ENCODE measurements at regions not wholly inside any gene's neighbourhood (a gene's known extent, or its start where the extent isn't known, plus 50 kb on each side); places are given as distances from the start of the nearest gene placed in this dataset.
"Not testable (repeated sequence)": the region's sequence is repeated elsewhere in the genome, so short reads cannot be mapped to it uniquely, and the experiment has no call there.

DNA sequence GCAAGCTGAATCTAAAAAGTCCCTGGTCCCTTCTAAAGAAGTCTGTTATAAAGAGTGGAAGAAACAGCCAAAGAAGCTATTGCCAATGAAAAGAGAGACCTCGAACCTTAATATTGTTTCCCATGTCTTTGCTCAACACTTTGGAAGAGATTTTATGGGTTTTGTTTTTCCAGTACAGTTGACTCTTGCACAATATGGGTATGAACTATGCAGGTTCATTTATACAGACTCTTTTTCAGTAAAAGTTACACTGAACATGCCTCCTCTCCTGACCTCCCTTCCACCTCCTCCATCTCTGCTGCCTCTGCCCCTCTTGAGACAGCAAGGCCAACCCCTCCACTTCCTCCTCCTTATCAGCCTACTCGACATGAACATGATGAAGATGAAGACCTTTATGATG lies 332.5 kb downstream of the SETD4 start:
- no peak for TF ChIP-seq JUND (IDR thresholded peaks at IDR 0.05; ENCODE audit: low read depth)
- DNase-seq (ENCODE audit: low read depth in 1 of 2, low spot score in 1 of 2) = no peak
- in situ Hi-C loops (cut with HindIII; ENCODE audit: low pct_unique_long_range_greater_than_20kb, low sequenced_read_pairs) = no loop called here

DNA sequence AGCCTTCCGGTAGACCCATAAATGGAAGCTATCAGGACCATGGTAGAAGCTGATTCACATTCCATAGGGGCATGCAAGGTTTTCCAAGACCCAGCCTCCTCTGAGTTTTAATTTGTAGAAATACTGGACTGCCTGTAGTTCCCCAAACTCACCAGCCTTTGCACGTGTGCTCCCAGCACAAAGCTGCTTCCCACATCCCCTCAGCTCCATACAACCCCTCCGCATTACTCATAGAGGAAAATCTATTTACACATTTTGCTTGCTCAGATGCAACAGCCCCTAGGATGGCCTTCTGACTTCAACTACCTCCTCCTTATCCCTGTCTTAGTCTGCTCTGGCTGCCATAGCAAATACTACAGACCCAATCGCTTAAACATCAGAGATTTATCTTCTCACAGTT lies 336.2 kb downstream of the SETD4 start:
- TF ChIP-seq JUND (IDR thresholded peaks at IDR 0.05; ENCODE audit: low read depth) = no peak
- in situ Hi-C loops (cut with HindIII; ENCODE audit: low pct_unique_long_range_greater_than_20kb, low sequenced_read_pairs) = no loop called here
- no peak for DNase-seq (ENCODE audit: low read depth in 1 of 2, low spot score in 1 of 2)

DNA sequence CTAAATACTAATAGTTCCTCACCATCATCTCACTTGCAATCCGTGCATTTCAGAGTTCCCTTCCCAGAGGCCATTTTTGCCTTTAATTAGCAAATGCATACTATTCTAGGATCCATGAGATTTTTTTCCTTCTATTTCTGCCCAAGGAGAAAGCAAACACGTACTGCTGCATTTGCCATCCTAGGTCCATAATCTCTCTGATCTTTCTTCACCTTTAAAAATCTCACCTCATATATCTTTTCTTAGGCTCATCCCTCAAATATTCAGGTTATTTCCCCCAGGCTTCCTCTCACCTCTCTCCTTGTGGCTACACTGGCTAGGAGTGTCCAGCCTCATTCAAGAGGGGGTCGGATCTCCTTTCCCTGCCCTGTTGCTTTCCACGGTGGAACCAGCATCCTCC lies 338.6 kb downstream of the SETD4 start:
- in situ Hi-C loops (cut with HindIII; ENCODE audit: low pct_unique_long_range_greater_than_20kb, low sequenced_read_pairs) = no loop called here
- TF ChIP-seq JUND (IDR thresholded peaks at IDR 0.05; ENCODE audit: low read depth) = no peak

DNA sequence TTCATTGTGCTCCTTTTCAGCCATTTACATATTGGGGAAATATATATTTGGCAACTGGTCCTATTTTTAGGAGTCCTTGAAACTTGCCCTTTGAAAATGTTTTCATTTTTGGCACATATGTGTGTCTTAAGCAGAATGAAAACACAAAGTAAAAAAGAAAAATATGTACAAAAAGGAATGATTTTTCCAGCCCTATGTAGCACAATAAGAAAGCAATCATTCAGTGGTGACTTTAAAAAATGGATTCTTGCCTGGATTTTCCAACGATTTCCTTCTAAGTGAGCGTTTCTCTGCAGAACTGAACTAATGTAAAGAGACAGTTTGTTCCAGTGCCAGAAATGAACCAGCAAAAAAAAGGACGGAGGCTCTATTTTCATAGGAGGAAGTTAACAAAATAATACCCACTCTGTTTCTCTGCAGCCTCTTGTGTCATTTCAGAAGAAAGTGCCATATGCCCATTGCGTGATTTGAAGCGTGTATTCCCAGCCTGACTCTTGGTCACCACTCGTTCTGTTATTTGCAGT lies 340.1 kb downstream of the SETD4 start:
- TF ChIP-seq JUND (IDR thresholded peaks at IDR 0.05; ENCODE audit: low read depth) = no peak
- in situ Hi-C loops (cut with HindIII; ENCODE audit: low pct_unique_long_range_greater_than_20kb, low sequenced_read_pairs) = no loop called here
- no peak for DNase-seq (ENCODE audit: low read depth in 1 of 2, low spot score in 1 of 2)

More for the DNA sequence above, 338.6 kb downstream of the SETD4 start:
- DNase-seq (ENCODE audit: low read depth in 1 of 2, low spot score in 1 of 2) = no peak

DNA sequence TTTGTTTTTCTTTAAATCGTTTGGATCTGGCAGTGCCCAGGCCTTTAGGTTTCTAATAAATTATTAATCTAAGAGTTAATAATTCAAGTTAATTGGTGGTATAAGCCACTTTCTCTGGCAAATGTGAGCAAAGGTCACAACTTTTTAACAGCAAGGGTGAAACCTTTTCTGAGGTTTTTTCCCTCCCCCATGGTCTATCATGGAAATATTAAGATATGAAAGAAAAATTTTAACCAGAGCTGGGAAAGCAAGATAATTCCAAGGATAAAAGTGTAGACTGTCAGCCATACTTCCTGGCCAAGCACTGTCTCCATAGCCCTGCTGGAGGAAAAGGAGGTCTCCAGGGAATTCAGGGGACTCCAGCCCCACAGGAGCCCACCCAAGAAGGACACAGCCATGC lies 341.2 kb downstream of the SETD4 start:
- DNase-seq (ENCODE audit: low read depth in 1 of 2, low spot score in 1 of 2) = no peak
- in situ Hi-C loops (cut with HindIII; ENCODE audit: low pct_unique_long_range_greater_than_20kb, low sequenced_read_pairs) = no loop called here
- no peak for TF ChIP-seq JUND (IDR thresholded peaks at IDR 0.05; ENCODE audit: low read depth)

DNA sequence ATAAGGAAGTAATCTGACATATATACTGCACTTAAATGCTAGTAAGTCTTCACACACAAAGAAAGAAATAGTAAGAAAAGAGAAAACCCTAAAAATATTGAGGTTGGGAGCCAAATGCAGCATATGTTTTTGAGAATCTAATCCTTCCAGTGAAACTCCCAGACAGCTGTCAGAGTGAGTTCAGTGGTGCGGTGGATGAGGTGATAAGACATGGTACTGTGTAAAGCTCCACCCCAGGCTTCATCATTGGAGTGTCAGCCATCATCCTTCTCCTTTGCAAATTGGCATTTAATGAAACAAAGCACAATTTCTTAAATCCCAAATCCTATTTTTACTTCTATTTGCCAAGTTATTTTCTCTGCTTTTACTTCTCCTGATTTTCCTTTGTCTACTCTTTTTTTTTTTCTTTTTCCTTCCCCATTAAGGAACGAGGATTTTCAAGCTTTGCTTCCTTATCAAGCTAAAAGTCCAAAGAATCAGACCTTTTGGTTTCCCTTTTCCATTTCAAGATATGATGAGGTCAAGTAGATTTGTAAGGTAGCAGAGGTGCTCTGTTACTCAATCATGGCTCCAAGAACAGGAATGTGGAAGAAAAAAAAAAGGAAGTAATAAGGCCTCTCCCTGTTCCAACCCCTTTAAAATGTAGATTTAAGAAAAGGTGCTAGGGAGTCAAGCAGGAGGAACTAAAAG lies 343.3 kb downstream of the SETD4 start:
- no peak for DNase-seq (ENCODE audit: low read depth in 1 of 2, low spot score in 1 of 2)
- in situ Hi-C loops (cut with HindIII; ENCODE audit: low pct_unique_long_range_greater_than_20kb, low sequenced_read_pairs) = no loop called here
- TF ChIP-seq JUND (IDR thresholded peaks at IDR 0.05; ENCODE audit: low read depth) = no peak

DNA sequence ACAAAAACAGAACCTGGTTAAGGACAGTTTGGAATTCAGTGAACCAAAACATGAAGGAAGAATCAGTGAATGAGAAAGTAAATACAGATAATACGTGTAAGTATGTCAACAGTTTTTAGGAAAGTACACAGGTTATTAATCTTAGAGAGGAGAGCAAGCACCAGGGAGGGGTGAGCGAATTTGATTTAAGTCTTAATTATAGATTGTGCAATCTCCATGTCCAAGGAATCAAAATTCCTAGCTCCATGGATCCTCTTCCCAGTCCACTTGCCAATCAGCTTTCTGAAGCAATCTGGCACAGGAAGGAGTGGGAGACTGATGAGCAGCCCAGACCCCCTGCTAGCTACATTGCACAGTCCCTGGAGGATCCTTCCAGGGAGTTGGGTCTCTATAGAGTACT lies 346.4 kb downstream of the SETD4 start:
- DNase-seq (ENCODE audit: low read depth in 1 of 2, low spot score in 1 of 2) = no peak
- in situ Hi-C loops (cut with HindIII; ENCODE audit: low pct_unique_long_range_greater_than_20kb, low sequenced_read_pairs) = no loop called here
- no peak for TF ChIP-seq JUND (IDR thresholded peaks at IDR 0.05; ENCODE audit: low read depth)

DNA sequence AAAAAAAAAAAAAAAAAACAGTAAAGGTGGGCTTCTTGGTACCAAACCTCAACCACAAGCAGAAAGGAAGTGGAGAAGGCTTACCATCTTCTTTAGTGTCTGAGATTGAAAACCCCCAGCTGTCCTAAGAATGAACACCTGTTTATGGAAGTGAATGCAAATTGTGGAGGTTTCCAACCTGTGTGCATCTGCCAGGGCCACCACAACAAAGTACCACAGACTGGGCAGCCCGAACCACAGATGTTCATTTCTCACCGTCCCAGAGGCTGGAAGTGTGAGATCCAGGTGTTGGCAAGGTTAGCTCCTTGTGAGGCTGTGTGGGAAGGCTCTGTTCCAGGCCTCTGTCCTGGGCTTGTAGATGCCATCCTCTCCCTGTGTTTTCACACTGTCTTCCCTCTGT lies 348.7 kb downstream of the SETD4 start:
- in situ Hi-C loops (cut with HindIII; ENCODE audit: low pct_unique_long_range_greater_than_20kb, low sequenced_read_pairs) = no loop called here
- no peak for DNase-seq (ENCODE audit: low read depth in 1 of 2, low spot score in 1 of 2)
- no peak for TF ChIP-seq JUND (IDR thresholded peaks at IDR 0.05; ENCODE audit: low read depth)

DNA sequence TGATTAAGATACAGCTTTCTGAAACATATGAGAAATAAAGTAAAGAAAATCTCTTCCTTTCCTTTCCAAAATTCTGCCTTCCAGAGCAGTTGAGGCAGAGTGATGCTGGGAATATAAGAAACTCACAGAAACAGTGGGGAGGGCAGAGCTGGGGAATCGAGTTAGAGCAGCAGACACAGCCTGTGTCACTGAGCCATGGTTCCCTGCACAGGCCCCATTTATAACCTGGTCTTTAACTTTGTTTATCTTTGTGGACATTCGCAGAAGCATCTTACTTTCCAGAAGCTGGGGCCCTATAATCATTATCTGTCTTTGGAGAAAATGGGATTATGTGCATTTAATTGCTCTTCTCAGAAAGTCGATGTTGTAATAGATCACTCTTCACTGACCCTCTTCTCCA lies 349.1 kb downstream of the SETD4 start:
- no peak for TF ChIP-seq JUND (IDR thresholded peaks at IDR 0.05; ENCODE audit: low read depth)
- in situ Hi-C loops (cut with HindIII; ENCODE audit: low pct_unique_long_range_greater_than_20kb, low sequenced_read_pairs) = no loop called here

DNA sequence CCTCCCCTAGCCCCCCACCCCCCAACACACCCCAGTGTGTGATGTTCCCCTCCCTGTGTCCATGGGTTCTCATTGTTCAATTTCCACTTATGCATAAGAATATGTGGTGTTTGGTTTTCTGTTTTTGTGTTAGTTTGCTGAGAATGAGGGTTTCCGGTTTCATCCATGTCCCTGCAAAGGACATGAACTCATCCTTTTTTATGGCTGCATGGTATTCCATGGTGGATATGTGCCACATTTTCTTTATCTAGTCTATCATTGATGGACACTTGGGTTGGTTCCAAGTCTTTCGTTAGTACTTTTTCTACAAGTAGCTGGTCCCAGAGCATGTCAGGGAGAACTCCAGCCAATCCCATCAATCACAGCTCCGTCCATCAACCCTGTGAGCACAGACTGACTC lies 350.3 kb downstream of the SETD4 start:
- DNase-seq (ENCODE audit: low read depth in 1 of 2, low spot score in 1 of 2); in situ Hi-C loops (cut with HindIII; ENCODE audit: low pct_unique_long_range_greater_than_20kb, low sequenced_read_pairs): not testable (repeated sequence)

More for the DNA sequence above, 349.1 kb downstream of the SETD4 start:
- no peak for DNase-seq (ENCODE audit: low read depth in 1 of 2, low spot score in 1 of 2)

DNA sequence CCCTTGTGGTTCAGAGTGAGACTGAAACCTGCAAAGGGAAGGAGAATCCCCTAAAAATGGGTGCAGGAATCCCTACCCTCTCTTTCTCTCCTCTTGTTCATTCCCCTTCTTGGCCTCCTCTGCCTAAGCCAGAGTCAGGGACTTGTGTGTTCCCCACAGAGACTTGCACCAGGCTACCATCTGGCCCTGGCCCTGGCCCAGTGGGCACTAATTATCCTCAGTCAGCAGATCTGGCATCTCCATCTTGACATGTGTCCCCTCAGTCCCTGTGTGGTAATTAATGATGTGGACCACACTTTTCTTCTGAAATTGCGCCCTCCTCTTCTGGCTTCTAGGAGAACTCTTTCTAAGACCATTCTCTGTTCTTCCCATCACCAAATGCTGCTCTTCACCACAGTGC lies 354.4 kb downstream of the SETD4 start:
- in situ Hi-C loops (cut with HindIII; ENCODE audit: low pct_unique_long_range_greater_than_20kb, low sequenced_read_pairs) = no loop called here
- TF ChIP-seq JUND (IDR thresholded peaks at IDR 0.05; ENCODE audit: low read depth) = no peak
- no peak for DNase-seq (ENCODE audit: low read depth in 1 of 2, low spot score in 1 of 2)

DNA sequence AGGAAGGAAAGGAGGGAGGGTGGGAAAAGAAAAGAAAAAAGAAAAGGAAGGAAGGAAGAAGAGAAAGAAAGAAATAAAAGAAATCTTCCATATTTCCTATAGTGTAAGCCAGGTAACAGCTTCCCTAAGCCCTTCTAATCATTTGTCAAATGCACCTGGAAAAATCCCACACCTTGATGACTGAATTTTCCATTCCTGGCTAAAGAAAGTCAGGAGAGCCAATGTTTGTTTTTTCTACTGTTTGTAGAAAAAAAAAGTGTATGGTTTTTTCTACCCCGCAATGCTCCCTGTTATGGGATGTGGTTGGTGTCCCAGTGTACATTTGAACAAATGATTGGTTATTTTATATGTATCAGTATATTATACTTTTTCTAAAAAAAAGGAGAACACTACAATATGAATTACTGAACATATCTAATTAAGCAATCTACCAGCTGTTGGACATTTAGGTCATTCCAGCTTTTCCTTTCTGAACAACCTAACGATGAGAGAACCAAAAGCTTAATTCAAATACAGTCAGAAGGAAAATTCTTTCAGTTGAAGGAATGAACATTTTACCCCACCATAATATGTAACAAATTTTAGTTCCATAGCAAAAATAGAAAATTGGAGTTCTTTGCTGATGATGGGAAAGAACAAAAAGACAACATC lies 355.0 kb downstream of the SETD4 start:
- TF ChIP-seq JUND (IDR thresholded peaks at IDR 0.05; ENCODE audit: low read depth) = no peak
- in situ Hi-C loops (cut with HindIII; ENCODE audit: low pct_unique_long_range_greater_than_20kb, low sequenced_read_pairs) = no loop called here
- no peak for DNase-seq (ENCODE audit: low read depth in 1 of 2, low spot score in 1 of 2)

DNA sequence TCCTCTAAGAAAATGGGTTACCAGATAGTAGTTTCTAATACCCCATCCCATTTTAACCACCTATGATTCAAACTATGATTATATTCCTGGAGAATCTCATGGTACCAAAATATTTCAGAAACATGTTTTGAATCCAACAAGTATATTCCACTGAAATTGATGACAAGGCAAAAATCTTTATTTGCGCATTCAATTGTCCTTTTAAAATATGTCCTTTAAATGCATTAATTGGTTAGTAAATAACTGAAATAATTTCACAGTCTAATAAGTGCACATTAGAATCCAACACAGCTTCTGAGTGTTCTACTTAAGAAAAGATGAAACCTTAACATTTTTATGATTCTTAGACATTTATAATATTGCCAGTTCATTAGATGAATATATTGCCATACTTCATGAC lies 356.6 kb downstream of the SETD4 start:
- TF ChIP-seq JUND (IDR thresholded peaks at IDR 0.05; ENCODE audit: low read depth) = no peak
- no peak for DNase-seq (ENCODE audit: low read depth in 1 of 2, low spot score in 1 of 2)
- in situ Hi-C loops (cut with HindIII; ENCODE audit: low pct_unique_long_range_greater_than_20kb, low sequenced_read_pairs) = no loop called here

Data from T47D (cell line).